Ammon's horn (tissue), 1 donor: ENCODE measurements at regions not wholly inside any gene's neighbourhood (a gene's known extent, or its start where the extent isn't known, plus 50 kb on each side); places are given as distances from the start of the nearest gene placed in this dataset.
A peak's percentile ranks its signal among the peaks of the same experiment; 100 is the strongest.

Experiments
- DNase-seq: peaks from one replicate; pipeline ENCODE4 v3.0.0-alpha.2; 2016; ENCODE audit warnings: low spot score

DNA sequence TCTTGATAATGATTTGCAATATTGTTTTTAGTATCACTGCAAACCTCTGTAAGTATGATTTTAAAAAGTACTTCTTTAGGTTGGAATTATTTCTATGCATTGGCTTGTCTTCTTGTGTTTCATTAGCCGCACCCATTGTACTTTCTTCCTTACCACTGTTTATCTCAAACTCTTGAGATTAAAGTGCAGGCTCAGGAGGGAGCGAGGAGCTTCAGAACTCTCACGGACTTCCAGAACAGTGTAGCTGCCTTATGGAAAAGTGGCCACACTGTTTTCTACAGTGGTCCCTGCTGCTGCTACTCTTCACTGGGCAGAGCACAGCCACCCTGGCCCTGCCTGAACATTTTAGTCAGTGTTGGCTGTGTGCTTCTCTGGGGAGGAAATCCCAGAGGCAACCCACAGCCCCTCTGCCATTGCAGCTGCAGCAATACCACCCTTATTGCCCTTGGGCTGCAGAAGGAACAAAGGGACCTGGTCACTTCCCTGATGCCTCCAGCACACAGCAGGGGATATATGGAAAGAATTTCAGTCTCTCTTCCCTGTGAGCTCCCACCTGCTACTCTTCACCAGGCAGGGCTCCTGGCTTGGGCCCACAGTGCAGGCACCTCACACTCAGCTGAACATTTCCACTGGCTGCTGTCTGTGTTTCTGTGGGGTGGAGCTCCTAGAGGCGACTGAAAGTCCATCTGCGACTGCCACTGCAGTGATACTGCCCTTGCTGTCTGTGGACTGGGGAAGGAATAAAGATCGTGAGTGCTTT, 91.7 kb upstream of the MAP3K4 start:
- DNase-seq, result no peak

DNA sequence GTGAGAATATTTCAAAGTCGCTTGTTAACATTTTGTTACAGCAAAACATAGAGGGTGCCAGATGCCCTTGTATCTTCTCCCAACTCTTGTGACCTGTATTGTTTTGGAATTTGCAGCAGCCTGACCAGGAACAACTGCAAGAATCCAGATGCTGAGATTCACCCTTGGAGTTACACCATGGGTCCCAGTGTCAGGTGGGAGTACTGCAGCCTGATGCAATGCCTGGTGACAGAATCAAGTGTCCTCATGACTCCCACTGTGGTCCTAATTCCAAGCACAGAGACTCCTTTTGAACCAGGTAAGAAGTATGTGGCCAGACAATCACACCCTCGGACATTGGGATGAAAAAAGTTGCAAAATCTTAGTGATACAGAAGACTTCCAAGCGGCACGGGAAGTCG, 79.6 kb upstream of the MAP3K4 start:
- no peak for DNase-seq

DNA sequence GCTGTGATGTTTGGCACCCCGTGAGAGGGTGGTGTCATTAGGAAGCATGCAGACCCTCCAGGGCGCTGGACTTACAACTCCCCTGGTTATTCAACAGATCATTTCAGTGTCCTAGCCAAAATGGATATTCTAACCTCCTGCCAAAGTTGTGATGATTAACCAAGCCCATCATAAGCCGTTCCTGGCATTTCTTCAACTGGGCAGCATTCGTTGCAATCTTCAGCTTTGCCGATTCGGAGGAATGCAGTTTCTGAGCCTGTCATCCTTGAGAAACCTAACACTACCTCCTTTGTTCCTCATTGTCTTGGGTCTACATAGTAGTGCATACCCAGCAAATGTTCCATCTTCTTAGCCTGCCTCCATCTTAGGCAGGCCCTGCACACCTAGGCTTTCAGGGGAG, 79.2 kb upstream of the MAP3K4 start:
- DNase-seq, result no peak

DNA sequence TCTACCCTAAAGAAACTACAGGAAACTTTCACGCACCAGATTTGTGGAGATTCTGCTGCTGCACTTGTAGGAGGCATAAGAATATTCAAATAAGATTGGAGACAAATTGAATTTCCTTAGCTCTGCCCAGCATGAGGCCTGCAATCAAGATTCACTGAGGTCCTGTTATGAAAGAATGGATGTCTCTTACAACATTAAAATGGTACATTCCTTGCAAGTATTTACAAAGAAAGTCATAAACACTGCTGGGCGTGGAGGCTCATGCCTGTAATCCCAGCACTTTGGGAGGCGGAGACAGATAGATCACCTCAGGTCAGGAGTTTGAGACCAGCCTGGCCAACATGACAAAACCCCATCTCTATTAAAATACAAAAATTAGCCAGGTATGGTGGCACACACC, 74.0 kb upstream of the MAP3K4 start:
- DNase-seq, result no peak

DNA sequence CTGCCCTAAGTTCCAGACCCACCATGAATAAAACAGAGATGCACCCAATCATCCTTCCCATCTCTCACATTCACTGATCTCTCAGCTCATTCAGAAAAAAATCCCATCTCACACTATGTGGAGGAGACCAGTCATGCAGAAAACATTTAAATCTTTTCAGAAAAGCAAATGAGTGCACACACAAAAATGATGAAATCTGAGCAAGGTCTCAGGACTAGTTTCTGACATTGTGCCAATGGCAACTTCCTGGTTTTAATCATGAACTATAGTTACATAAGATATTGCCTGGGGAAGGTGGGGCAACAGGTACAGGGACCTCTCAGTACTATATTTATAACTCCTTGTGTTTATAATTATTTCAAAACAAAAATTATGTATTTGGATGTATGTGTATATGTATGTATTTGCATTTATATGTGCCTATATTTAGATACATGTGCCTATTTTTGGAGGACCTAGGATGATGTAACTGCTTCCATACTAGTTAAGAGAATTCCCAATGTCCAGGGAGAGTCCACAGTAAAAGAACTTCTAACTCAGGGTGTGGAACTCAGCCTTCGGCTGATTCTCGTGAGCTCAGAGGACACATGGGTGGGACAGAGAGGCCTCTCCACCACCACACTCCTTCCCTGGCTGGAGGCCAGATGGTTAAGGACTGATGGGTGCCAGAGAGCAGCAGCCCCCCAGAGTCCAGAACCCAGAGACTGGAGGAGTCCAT, 71.7 kb upstream of the MAP3K4 start:
- no peak for DNase-seq

DNA sequence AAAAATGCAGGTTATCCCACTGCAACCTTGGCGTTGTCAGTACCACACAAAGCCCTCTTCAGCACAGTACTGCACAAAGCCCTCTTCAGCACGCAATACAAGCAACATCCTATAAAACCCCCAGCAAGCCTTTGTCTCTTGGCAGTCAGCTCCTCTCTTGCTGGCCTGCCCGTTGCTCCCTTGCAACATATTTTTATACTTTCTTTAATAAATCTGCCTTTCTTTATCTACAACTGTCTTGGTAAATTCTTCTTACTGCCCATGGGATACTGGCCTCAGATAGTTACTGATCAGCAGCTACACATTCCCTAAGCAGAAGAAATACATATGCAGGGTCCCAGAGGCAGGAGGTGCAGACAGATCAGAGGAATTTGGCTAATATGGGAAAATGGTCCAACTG, 70.5 kb upstream of the MAP3K4 start:
- no peak for DNase-seq

DNA sequence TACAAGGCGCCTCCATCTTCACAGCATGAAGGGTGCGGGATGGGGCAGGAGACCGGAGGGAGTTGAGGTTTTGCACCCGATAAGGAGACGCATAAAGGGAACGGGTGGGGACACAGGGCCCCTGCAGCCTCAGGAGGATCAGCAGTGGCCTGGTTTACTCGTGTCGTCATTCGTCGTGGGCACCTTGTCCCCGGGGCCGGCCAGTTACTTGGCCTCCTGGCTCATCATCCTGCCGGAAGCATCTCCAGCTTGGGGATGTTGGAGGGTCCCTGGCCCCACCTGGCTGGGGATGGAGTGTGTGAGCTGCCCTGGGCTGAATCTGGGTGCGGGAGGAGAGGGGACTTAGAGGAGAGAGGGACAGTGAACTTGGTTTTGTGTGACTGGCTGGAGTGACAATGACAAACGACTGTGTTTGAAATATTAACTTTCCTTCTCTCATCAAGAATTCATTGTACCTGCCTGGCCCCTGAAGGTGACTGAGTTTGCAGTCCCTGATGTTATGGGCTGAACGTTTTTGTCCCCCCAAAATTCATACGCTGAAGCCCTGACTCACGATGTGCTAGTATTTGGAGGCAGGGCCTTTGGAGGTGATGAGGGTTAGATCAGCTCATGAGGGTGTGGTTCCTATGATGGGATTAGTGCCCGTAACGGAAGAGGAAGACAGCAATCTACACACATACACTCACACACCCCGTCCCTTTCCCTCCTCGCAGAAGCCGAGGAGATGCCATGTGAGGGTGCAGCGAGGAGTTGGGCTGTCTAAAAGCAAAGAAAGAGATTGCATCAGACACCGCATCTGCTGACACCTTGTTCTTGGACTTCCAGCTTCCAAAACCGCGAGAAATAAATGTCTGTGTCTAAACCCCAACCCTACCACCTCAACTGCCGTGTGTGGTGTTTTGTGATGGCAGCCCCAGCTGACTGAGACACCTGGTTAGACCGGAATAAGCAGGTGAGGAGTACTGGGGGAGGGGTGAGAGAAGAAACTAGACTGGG, 65.0 kb upstream of the MAP3K4 start:
- DNase-seq, result no peak

DNA sequence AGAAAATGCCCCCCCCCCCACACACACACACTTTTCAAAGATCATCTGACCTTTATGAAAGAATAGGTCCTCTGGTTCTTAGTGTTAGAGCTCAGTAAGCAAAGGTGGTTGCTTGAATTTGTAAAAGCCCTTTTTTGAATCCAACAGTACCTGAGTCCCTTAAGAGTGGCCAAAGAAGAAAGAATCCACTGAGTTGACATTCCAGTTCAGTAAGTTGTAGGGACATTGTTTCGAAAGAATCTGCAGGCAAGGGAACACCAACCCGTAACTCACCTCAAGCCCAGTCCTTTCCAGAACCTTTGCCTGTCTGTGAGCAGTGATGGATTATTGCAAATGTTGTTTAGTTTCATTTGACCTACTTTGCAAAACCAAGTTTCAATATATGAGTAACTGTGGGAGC, 64.2 kb upstream of the MAP3K4 start:
- no peak for DNase-seq

DNA sequence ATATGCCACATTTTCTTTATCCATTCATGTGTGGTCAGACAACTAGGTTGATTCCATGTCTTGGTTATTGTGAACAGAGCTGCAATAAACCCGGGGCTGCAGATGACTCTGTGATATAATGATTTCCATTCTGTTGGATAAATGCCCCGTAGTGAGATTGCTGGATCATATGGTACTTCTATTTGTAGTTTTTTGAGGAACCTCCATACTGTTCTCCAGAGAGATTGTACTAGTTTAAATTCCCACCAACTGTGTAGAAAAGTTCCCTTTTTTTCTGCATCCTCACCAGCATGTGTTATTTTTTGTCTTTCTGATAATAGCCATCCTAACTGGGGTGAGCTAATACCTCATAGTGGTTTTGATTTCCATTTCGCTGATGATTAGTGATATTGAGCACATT, 62.2 kb upstream of the MAP3K4 start:
- DNase-seq, result no peak

DNA sequence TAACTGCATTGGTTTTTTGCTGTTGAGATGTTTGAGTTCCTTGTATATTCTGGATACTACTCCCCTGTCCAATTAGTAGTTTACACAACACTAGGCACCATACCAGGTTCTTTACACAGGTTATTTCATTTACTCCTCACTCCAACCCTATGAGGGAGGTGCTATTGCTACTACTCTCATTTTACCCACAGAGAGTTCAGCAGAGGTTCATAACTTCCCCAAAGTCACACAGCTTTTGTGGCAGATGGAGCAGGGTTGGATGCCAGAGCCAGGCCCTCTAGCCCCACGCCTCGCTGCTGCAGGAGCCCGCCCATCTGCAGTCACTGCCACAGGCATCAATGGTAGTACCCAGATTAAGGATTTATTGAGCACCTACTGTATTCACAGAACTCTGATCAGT, 61.7 kb upstream of the MAP3K4 start:
- DNase-seq, result no peak

DNA sequence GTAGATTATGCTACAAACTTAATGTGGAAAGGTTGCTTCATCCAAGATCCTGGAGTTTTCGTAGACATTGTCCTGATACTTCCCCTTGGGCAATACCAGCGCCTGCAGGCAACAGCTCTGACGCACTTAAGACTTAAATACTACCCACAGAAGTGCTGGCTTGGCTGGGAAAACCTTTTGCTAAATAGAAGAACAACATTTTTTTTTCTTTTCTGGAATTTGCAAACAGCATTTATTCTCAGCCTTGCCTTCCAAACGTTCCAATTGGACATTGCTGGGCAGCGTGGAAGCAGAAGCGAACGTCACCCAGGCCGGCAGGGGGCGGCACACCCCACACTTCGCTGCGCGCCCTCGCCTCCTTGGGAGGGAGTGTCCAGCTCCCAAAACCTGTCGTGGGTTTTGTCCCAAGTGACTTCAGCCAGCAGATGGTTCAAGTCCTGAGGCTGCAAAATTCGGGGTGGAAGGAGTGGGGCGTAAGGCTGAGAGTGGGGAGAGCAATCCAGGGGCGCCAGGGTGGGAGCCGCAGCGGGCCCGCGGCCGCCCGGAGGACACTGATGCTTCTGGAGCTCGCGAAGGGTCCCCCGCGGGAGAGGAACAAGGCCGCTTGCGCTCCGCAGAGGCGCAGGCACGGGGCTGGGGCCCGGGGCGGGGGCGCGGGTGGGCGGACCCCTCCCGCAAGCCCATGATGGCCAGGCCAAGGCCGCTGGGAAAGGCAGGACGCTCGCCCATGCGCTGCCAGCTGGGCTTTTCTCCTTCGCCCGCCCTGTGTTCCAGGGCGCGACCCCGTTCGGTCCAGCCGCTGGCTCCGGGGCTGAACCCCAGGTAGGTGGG, 60.8 kb upstream of the MAP3K4 start:
- DNase-seq, result peak; percentile 89

DNA sequence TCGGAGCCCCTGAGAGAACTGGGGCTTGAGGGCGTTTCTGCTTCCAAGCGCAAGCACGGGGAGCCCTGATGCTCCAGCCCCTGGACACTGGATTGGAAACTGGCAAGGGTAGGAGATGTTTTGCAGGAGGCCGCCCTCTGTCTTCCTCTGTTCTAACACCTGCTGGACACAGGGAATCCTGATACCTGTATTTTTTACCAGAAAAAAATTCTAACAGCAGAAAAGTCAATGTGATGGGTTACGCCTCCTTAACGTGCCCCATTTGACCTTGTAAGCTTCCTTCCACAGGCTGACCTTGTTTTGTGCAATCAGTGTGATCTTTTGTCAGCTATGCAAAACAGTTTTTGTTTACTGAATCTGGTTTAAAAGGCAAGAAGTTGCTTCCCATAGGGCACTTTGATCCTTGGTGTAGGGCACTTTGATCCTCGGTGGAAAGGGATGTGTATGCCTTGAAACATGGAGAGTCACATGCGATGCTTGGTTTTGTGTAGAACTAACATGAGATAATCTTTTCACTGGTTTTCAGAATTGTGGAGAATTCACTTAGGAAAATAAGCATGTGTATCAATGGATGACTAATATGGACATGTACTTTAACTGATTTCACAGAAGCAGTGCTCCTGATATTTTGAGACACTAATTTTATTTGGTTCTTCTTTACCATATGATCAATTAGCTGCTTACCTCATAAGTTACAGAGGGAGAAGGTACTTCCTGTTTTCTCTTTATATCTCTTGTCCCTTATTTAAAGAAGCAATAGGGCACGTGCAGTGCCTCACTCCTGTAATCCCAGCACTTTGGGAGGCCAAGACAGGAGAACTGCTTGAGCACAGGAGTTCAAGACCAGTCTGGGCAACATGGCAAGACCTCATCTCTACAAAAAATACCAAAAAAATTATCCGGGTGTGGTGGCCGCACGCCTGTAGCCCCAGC, 59.9 kb upstream of the MAP3K4 start:
- no peak for DNase-seq

DNA sequence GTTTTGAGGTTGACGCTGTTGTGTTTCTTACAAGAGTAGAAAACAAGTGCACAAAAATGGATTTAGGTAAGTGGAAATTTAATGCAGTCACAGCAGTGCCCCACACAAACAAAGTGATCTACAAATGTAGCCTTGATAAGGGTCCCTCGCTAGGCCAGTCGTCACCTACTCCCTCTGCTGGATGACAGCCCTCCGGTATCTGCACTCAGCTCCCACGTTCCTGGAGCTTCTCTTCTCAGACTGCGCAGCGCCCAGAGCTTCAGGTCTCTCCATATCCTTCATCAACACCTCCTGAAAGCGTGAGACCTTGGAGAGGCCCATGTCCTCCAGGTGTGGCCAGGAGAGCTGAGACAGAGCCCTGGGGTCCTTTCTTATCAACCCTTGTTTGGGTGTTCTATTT, 58.3 kb upstream of the MAP3K4 start:
- no peak for DNase-seq

DNA sequence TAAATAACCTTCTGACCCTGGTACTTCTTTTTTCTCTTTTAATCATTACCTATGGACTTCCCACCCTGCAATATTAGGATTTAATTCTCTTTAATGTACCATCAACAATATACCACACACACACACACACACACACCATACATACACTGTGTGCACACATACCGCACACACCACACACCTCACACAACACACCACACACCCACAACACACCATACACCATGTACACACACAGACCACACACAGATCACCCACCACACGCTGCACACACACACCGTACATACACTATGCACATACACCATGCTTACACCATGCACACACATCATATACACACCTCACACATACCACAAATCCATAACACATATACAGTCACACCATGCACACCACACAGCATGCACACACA, 57.4 kb upstream of the MAP3K4 start:
- no peak for DNase-seq

DNA sequence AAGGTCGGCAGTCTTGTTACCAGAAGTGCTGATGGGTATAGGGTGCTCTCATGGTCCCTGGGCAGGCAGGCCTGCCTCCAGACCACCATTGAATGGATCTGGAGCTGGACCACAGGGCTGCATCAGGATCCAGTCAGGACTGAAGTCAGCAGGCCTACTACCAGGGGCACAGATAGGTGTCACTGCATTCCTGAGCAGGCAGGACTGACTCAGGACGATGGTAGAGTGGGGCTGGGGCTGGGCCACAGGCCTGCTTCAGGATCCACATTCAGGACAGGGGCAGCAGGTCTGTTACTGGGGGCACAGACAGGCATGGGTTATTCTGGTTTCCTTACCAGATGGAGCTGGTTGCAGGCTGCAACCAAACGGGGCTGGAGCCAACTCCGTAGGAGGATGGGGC, 51.4 kb upstream of the MAP3K4 start:
- DNase-seq, result no peak
